Upper lobe of left lung (tissue), 4 donors: ENCODE measurements at regions not wholly inside any gene's neighbourhood (a gene's known extent, or its start where the extent isn't known, plus 50 kb on each side); places are given as distances from the start of the nearest gene placed in this dataset.

Experiments
- EP300 ChIP-seq, 4 donors: sonication (generic); formaldehyde crosslinking; IDR thresholded peaks; one replicate each; pipeline ENCODE4 v1.5.1; 2017; ENCODE audit warnings: antibody characterized with exemption in 4 of 4, control low read depth in 2 of 4
- POLR2A ChIP-seq, 4 donors: fragments of 450-650 bp; IDR thresholded peaks; one replicate each; pipeline ENCODE4 v1.5.1; 2016 to 2017; ENCODE audit warnings: antibody characterized with exemption in 4 of 4, mild to moderate bottlenecking in 2 of 4
- POLR2AphosphoS5 ChIP-seq, 2 donors: sonication (generic); formaldehyde crosslinking; IDR thresholded peaks; one replicate each; pipeline ENCODE4 v1.5.1; 2017; ENCODE audit warnings: antibody characterized with exemption in 2 of 2
- TF ChIP-seq, protein P1 (sequence below), 6 experiments: fragments of 450-650 bp in 4 of 6; fragments of 200-600 bp in 2 of 6; sonication (generic) in 2 of 6; IDR thresholded peaks; one replicate each; pipeline ENCODE4 v1.5.1; 2016 to 2019; ENCODE audit warnings: antibody characterized with exemption in 6 of 6

DNA sequence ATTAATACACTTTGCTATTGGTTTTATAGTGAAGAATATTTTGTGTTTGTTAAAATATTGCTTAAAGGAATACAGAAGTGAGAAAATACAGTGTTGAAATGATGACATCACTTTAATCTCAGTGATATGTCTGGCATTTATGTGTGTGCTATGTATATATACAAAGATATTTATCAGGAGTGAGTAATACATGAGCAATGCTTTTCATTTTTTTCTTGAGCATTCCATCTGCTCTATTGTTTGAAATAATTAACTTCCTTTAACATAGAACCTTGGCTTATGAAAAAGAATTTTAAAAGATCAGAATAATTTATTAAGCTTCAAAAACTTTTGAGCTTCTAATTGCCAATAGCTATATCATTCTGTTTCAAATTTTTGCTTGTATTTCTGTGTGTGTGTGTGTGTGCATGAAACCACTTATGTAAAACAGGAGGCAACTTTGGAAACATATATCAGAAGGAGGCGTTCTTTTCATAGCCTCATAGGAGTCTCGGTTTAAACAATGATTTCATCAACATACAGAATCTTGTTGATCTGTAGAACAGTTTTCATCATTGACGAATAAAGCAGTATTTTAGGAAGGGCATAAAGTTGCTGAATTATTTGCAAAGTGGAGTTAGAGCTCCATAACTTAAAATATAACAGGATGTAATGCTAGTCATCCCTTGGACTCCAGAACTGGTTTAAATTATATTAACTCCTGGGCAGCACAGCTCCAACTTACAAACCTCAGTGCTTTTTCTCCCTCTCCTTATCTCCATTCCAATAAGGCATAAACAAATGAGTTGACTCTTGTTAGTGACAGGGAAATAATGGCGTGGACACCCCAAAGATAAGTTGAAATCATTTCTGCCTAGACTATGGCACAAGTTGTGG, 228.4 kb upstream of the DGKB start:
- TF ChIP-seq POLR2AphosphoS5 (IDR thresholded peaks at IDR 0.05) (no peak), EP300 (IDR thresholded peaks at IDR 0.05) (no peak), POLR2A (IDR thresholded peaks at IDR 0.05) (no peak)
- TF ChIP-seq, protein P1, sequence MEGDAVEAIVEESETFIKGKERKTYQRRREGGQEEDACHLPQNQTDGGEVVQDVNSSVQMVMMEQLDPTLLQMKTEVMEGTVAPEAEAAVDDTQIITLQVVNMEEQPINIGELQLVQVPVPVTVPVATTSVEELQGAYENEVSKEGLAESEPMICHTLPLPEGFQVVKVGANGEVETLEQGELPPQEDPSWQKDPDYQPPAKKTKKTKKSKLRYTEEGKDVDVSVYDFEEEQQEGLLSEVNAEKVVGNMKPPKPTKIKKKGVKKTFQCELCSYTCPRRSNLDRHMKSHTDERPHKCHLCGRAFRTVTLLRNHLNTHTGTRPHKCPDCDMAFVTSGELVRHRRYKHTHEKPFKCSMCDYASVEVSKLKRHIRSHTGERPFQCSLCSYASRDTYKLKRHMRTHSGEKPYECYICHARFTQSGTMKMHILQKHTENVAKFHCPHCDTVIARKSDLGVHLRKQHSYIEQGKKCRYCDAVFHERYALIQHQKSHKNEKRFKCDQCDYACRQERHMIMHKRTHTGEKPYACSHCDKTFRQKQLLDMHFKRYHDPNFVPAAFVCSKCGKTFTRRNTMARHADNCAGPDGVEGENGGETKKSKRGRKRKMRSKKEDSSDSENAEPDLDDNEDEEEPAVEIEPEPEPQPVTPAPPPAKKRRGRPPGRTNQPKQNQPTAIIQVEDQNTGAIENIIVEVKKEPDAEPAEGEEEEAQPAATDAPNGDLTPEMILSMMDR (IDR thresholded peaks at IDR 0.05) = no peak
